Esophagus squamous epithelium (tissue), 5 donors: ENCODE measurements at regions not wholly inside any gene's neighbourhood (a gene's known extent, or its start where the extent isn't known, plus 50 kb on each side); places are given as distances from the start of the nearest gene placed in this dataset.

Source experiments
- DNase-seq: peaks from one replicate; lab custom pipeline; 2025; lab: John Stamatoyannopoulos, UW
- H3K27ac ChIP-seq, 4 donors: fragments of 200-600 bp; sonication (generic); one replicate each; pipeline ENCODE4 v1.5.1; 2016 to 2019; ENCODE audit warnings: mild to moderate bottlenecking in 1 of 4
- H3K27me3 ChIP-seq, 4 donors: fragments of 200-600 bp; sonication (generic); 1 replicate in 3 of 4; 2 replicates in 1 of 4; pipeline versions ENCODE4 v1.5.1 to v1.6.0; 2017 to 2021; ENCODE audit warnings: antibody characterized with exemption in 1 of 4
- H3K36me3 ChIP-seq, 3 donors: fragments of 200-600 bp; sonication (generic); one replicate each; pipeline ENCODE4 v1.5.1; 2016 to 2019
- H3K4me1 ChIP-seq, 3 donors: fragments of 200-600 bp; sonication (generic); one replicate each; pipeline ENCODE4 v1.5.1; 2017 to 2019
- H3K4me3 ChIP-seq, 4 donors: fragments of 200-600 bp; sonication (generic); 1 replicate in 3 of 4; 2 replicates in 1 of 4; pipeline ENCODE4 v1.5.1; 2016 to 2019; ENCODE audit warnings: mild to moderate bottlenecking in 2 of 4, moderate library complexity in 1 of 4
- H3K9me3 ChIP-seq, 3 donors: fragments of 200-600 bp; sonication (generic); one replicate each; pipeline ENCODE4 v1.5.1; 2016 to 2019
- POLR2A ChIP-seq, 4 donors: fragments of 450-650 bp; IDR thresholded peaks; one replicate each; pipeline ENCODE4 v1.6.1; 2017; ENCODE audit warnings: antibody characterized with exemption in 4 of 4, mild to moderate bottlenecking in 4 of 4, moderate library complexity in 3 of 4
- WGBS, 2 donors: methylation state at CpG; one replicate each; pipeline ENCODE4 v1.1.5; 2018; 5-methylcytosine and 5-hydroxymethylcytosine counted together
- intact Hi-C: fragments of 100-400 bp; cut with DNase I; formaldehyde crosslinking; loops from one replicate; pipeline ENCODE4 v1.15.0; 2022
- TF ChIP-seq, protein P1 (sequence below), 6 experiments: fragments of 450-650 bp in 4 of 6; fragments of 200-600 bp in 2 of 6; sonication (generic) in 2 of 6; IDR thresholded peaks; one replicate each; pipeline ENCODE4 v1.5.1; 2016 to 2019; ENCODE audit warnings: antibody characterized with exemption in 6 of 6, mild to moderate bottlenecking in 4 of 6, moderate library complexity in 4 of 6
- donor health status: DM: yes; HTN: yes; CAD: no.

DNA sequence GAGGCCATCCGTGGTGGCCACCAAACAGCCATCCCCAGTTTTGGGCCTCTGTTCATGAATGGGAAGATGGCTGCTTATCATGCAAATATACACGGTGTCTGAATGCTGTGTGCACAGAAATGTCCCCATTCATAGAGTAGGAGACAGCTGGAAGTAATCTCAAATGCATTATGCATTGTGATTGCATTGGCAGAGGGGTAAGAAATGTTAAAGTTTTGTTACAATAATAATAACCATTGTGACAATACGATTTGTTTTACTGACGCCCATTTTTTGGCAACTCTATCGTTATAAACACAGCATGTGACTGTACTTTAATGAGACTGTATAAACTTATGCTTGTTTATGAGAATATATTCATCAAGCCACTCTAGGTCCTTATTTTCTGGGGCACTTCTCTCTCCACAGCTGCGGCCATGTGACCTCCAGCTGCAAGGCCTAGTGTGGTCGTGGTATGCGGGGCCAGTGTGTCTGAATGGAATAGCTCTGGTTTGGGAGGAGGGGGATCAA lies 474.3 kb downstream of the VRK1 start:
- peaks cover 0 to 48% (median 0%) of the 10 kb centered on the region in 4 donors for H3K27me3 ChIP-seq
- WGBS, 2 donors, result 66 to 76% methylated on average over 7 to 8 of the region's 8 CpGs
- intact Hi-C loops, result no loop called here
- no peak overlapping the region for H3K4me3 ChIP-seq
- no peaks in the 10 kb centered on the region for H3K4me1 ChIP-seq
- no peaks in the 10 kb centered on the region for H3K9me3 ChIP-seq
- H3K27ac ChIP-seq, result no peak overlapping the region
- H3K36me3 ChIP-seq, result no peaks in the 10 kb centered on the region
- TF ChIP-seq POLR2A (IDR thresholded peaks at IDR 0.05), result no peak
- TF ChIP-seq, protein P1, sequence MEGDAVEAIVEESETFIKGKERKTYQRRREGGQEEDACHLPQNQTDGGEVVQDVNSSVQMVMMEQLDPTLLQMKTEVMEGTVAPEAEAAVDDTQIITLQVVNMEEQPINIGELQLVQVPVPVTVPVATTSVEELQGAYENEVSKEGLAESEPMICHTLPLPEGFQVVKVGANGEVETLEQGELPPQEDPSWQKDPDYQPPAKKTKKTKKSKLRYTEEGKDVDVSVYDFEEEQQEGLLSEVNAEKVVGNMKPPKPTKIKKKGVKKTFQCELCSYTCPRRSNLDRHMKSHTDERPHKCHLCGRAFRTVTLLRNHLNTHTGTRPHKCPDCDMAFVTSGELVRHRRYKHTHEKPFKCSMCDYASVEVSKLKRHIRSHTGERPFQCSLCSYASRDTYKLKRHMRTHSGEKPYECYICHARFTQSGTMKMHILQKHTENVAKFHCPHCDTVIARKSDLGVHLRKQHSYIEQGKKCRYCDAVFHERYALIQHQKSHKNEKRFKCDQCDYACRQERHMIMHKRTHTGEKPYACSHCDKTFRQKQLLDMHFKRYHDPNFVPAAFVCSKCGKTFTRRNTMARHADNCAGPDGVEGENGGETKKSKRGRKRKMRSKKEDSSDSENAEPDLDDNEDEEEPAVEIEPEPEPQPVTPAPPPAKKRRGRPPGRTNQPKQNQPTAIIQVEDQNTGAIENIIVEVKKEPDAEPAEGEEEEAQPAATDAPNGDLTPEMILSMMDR (IDR thresholded peaks at IDR 0.05), result no peak
- DNase-seq, result no peak

DNA sequence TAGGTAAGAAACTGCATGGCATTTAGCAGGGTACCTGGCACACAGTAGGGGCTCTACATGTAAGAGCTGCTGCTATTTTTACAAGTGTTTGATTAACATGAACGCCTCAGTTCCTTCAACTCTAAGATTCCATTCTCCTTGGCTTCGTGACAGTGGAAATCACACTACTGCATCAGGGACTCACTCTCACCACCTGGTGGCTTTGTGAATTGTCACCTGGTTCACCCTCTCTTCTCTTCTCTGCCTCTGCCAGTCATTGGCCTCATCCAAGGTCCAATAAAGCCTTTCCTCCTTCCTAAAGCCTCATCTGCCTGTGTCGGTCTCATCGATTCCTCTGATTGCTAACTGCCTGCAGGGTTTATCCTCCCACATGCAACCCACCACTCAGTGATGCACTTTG lies 476.4 kb downstream of the VRK1 start:
- no peak for TF ChIP-seq POLR2A (IDR thresholded peaks at IDR 0.05)
- TF ChIP-seq, protein P1 (IDR thresholded peaks at IDR 0.05), result no peak
- H3K9me3 ChIP-seq, result no peaks in the 10 kb centered on the region
- intact Hi-C loops, result no loop called here
- no peak for DNase-seq
- no peaks in the 10 kb centered on the region for H3K4me1 ChIP-seq
- H3K27me3 ChIP-seq, result peaks cover 0 to 67% (median 0%) of the 10 kb centered on the region in 4 donors
- H3K27ac ChIP-seq, result no peak overlapping the region
- H3K36me3 ChIP-seq, result no peaks in the 10 kb centered on the region
- no peak overlapping the region for H3K4me3 ChIP-seq
- 80 to 82% methylated on average over 4 of the region's 4 CpGs for WGBS, 2 donors

DNA sequence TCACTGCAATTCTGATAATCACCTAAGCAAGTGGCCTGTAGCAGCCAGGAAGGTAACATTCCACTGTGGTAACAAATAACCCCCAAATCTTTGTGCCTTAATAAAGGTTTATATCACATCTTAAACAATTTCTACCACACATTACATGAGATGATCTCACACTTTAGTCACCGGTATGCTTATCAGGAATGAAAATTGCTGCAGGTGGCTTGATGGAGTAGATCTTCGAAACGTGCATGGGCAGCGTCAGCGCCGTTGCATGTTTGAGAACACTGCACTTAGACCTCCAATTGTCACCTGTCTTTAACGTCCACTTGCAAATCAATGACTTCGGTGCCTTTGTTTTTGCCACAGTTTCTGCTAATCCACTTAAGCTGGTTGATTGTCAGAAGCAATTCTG lies 477.4 kb downstream of the VRK1 start:
- Histone ChIP-seq H3K36me3 (no peaks in the 10 kb centered on the region), H3K27ac (no peak overlapping the region), H3K9me3 (no peaks in the 10 kb centered on the region), H3K27me3 (peaks cover 0 to 61% (median 0%) of the 10 kb centered on the region in 4 donors), H3K4me1 (no peaks in the 10 kb centered on the region), H3K4me3 (no peak overlapping the region)
- DNase-seq, result no peak
- WGBS, 2 donors, result 76% methylated on average over 8 of the region's 8 CpGs
- TF ChIP-seq POLR2A (IDR thresholded peaks at IDR 0.05), result no peak
- TF ChIP-seq, protein P1 (IDR thresholded peaks at IDR 0.05), result no peak
- intact Hi-C loops, result no loop called here

DNA sequence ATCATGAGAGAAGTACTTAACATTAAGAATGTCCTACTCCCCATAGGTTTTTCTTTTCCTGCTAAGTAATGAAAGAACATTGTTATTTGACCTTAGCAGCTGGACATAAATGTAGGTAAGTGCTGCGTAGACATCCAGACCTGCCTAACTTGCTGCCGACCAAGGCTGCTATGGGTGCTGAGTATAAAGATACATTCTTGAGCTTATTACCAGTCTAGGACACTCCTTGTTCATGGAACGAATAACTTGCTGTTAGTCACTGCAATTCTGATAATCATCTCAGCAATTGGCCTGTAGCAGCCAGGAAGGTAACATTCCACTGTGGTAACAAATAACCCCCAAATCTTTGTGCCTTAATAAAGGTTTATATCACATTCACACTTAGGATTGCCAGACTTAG lies 478.1 kb downstream of the VRK1 start:
- no peak for DNase-seq
- Histone ChIP-seq H3K9me3 (no peaks in the 10 kb centered on the region), H3K27ac (no peak overlapping the region), H3K4me3 (no peak overlapping the region), H3K4me1 (no peaks in the 10 kb centered on the region), H3K36me3 (no peaks in the 10 kb centered on the region), H3K27me3 (peaks cover 0 to 63% (median 0%) of the 10 kb centered on the region in 4 donors)
- TF ChIP-seq, protein P1 (IDR thresholded peaks at IDR 0.05), result no peak
- no peak for TF ChIP-seq POLR2A (IDR thresholded peaks at IDR 0.05)
- intact Hi-C loops, result no loop called here
- 77 to 78% methylated on average over 3 of the region's 3 CpGs for WGBS, 2 donors

DNA sequence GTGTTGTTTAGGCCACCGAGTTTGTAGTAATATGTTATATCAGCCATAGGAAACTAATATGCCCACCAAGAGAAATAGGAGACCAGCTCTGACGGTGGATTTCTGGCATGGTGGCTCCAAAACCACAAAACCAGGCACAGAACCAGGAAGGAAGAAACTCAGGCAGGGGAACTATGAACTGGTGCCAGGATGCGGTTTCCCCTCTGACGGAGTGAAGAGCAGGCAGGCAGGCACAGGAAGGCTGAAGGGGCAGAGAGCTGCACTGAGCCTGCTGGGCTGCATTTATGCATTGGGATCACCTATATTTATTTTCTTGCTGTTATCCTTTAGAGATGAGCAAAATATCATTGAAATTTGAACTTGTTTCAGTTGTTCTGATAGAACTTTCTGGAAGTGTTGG lies 479.4 kb downstream of the VRK1 start:
- no peak overlapping the region for H3K27ac ChIP-seq
- intact Hi-C loops, result no loop called here
- WGBS, 2 donors, result 47 to 55% methylated on average over 4 of the region's 4 CpGs
- DNase-seq, result no peak
- H3K9me3 ChIP-seq, result no peaks in the 10 kb centered on the region
- no peaks in the 10 kb centered on the region for H3K36me3 ChIP-seq
- TF ChIP-seq, protein P1 (IDR thresholded peaks at IDR 0.05), result no peak
- no peak for TF ChIP-seq POLR2A (IDR thresholded peaks at IDR 0.05)
- no peak overlapping the region for H3K4me3 ChIP-seq
- no peaks in the 10 kb centered on the region for H3K4me1 ChIP-seq
- peaks cover 0 to 63% (median 0%) of the 10 kb centered on the region in 4 donors for H3K27me3 ChIP-seq
